K562 (cell line): ENCODE measurements at regions not wholly inside any gene's neighbourhood (a gene's known extent, or its start where the extent isn't known, plus 50 kb on each side); places are given as distances from the start of the nearest gene placed in this dataset.

Experiments
- ATAC-seq: fragments of 200-7000 bp; cut with Tn5 transposase; 3 replicates; pipeline ENCODE4 v1.9.1; 2020; ENCODE audit warnings: moderate library complexity
- BruUV-seq: library from RNA; stranded (reverse); fragments of 400-500 nt; replicated peaks from 2 replicates; lab custom pipeline; 2021; lab: Mats Ljungman, UMichigan
- CTCF ChIA-PET: fragments of 300-600 bp; formaldehyde crosslinking; extraction: SDS; loops from one replicate; lab custom pipeline; 2021; ENCODE audit warnings: low intra/inter-chr PET ratio; lab: Yijun Ruan, JAX
- POLR2A ChIA-PET: fragments of 300-600, 350-650 bp; sonication (Branson Sonifier 250); formaldehyde crosslinking; extraction: SDS; loops from one replicate; lab custom pipeline; 2021; ENCODE audit warnings: antibody characterized with exemption, inconsistent platforms; lab: Yijun Ruan, JAX
- DNase-seq, 4 experiments: peaks; one replicate each; pipeline versions ENCODE4 v3.0.0 to v3.0.0-alpha.2; 2011 to 2018; ENCODE audit warnings: low spot score in 3 of 4, mixed read lengths in 3 of 4; ENCODE audit errors: extremely low read depth in 1 of 4
- FAIRE-seq: peaks from 2 replicates; lab custom pipeline; 2011; peaks lifted over from hg19 to GRCh38; lab: Jason Lieb, UNC
- H2AFZ ChIP-seq: 2 replicates; pipeline ENCODE4 v1.6.0; 2011; ENCODE audit warnings: low read depth, low read length, control low read depth, inconsistent platforms
- H3K27ac ChIP-seq: fragments of 200-600 bp; 3 replicates; pipeline ENCODE4 v1.8.0; 2011; ENCODE audit warnings: low read depth, mild to moderate bottlenecking, control low read depth, inconsistent platforms, low read length, moderate library complexity, mixed read lengths; ENCODE audit errors: extremely low read depth
- H3K27me3 ChIP-seq, 2 experiments: fragments of 300-600 bp in 1 of 2; 2 replicates in 1 of 2; 3 replicates in 1 of 2; pipeline versions ENCODE4 v1.6.0 to v1.8.0; 2011; ENCODE audit warnings: inconsistent platforms in 2 of 2, low read length in 2 of 2, mild to moderate bottlenecking in 1 of 2, mixed read lengths in 1 of 2, moderate library complexity in 1 of 2; ENCODE audit not compliant: control insufficient read depth in 2 of 2, insufficient read depth in 2 of 2
- H3K36me3 ChIP-seq: fragments of 300-600 bp; 3 replicates; pipeline ENCODE4 v1.8.0; 2011; ENCODE audit warnings: mild to moderate bottlenecking, low read length, inconsistent platforms; ENCODE audit not compliant: control insufficient read depth, insufficient read depth
- H3K4me1 ChIP-seq, 2 experiments: fragments of 200-600 bp in 1 of 2; replicated peaks in 1 of 2; 2 replicates in 1 of 2; 3 replicates in 1 of 2; pipeline versions ENCODE4 v1.5.1 to v1.8.0; 2011; ENCODE audit warnings: inconsistent platforms in 2 of 2, low read length in 2 of 2, mild to moderate bottlenecking in 1 of 2, mixed read lengths in 1 of 2, moderate library complexity in 1 of 2; ENCODE audit not compliant: control insufficient read depth in 2 of 2, insufficient read depth in 2 of 2
- H3K4me2 ChIP-seq: 2 replicates; pipeline ENCODE4 v1.6.1; 2011; ENCODE audit warnings: low read length, control low read depth, inconsistent platforms, mixed read lengths; ENCODE audit not compliant: insufficient read depth
- H3K4me3 ChIP-seq: fragments of 200-600 bp; sonication (generic), shearing (Covaris generic); 2 replicates; pipeline ENCODE4 v1.5.1; 2016; ENCODE audit warnings: control low read depth, inconsistent platforms
- H3K79me2 ChIP-seq: fragments of 200-600 bp; 3 replicates; pipeline ENCODE4 v1.8.0; 2011; ENCODE audit warnings: low read length, inconsistent platforms; ENCODE audit not compliant: control insufficient read depth, insufficient read depth
- H3K9ac ChIP-seq, 2 experiments: 2 replicates each; pipeline versions ENCODE4 v1.6.0 to v1.6.1; 2011; ENCODE audit warnings: low read depth in 2 of 2, low read length in 2 of 2, control low read depth in 1 of 2, inconsistent platforms in 1 of 2, mild to moderate bottlenecking in 1 of 2, mixed read lengths in 1 of 2; ENCODE audit not compliant: insufficient read depth in 1 of 2
- H3K9me1 ChIP-seq: one replicate; pipeline ENCODE4 v1.6.0; 2011; ENCODE audit warnings: inconsistent platforms, mild to moderate bottlenecking, low read length, moderate library complexity; ENCODE audit not compliant: control insufficient read depth, insufficient read depth
- H3K9me3 ChIP-seq: replicated peaks from 2 replicates; pipeline ENCODE4 v1.5.1; 2011; ENCODE audit warnings: low read depth, low read length, inconsistent platforms; ENCODE audit not compliant: control insufficient read depth, insufficient read depth
- H4K20me1 ChIP-seq: replicated peaks from 2 replicates; pipeline ENCODE4 v1.6.1; 2011; ENCODE audit warnings: low read length, inconsistent platforms, mixed read lengths; ENCODE audit not compliant: control insufficient read depth, insufficient read depth
- CBX2 ChIP-seq: fragments of 200-600 bp; sonication (generic); IDR thresholded peaks from one replicate; pipeline ENCODE4 v1.6.1; 2012; ENCODE audit warnings: mild to moderate bottlenecking, low read length, inconsistent platforms; ENCODE audit not compliant: insufficient read depth, poor library complexity, severe bottlenecking
- CHD2 ChIP-seq: IDR thresholded peaks from 2 replicates; pipeline ENCODE4 v1.6.1; 2011; ENCODE audit warnings: low read depth, low read length
- FOXJ3 ChIP-seq: sonication (generic); formaldehyde crosslinking; IDR thresholded peaks from 2 replicates; pipeline ENCODE4 v1.4.0; 2020; ENCODE audit warnings: mild to moderate bottlenecking, missing genetic modification reagents
- HOXB6 ChIP-seq: fragments of 250-450 bp; sonication (Bioruptor Pico); IDR thresholded peaks from 2 replicates; pipeline ENCODE4 v1.5.1; 2022; ENCODE audit warnings: mild to moderate bottlenecking, borderline replicate concordance
- JUN ChIP-seq, 2 experiments: sonication (generic) in 1 of 2; formaldehyde crosslinking in 1 of 2; IDR thresholded peaks; 2 replicates each; pipeline versions ENCODE4 v1.6.1 to v1.8.0; 2012 to 2022; ENCODE audit warnings: borderline replicate concordance in 2 of 2, mild to moderate bottlenecking in 2 of 2, improper control_type of control experiment in 1 of 2, low read depth in 1 of 2, low read length in 1 of 2, missing genetic modification reagents in 1 of 2
- SMAD4 ChIP-seq: fragments of 250-450 bp; sonication (Bioruptor Pico); conservative IDR thresholded peaks from 2 replicates; pipeline ENCODE4 v1.8.0; 2021; ENCODE audit warnings: inconsistent platforms, mild to moderate bottlenecking, moderate library complexity
- TRIM28 ChIP-seq: fragments of 450-650 bp; IDR thresholded peaks from 2 replicates; pipeline ENCODE4 v1.6.1; 2017
- ZNF12 ChIP-seq: sonication (generic); formaldehyde crosslinking; IDR thresholded peaks from 2 replicates; pipeline ENCODE4 v1.4.0; 2020; ENCODE audit warnings: mild to moderate bottlenecking, missing genetic modification reagents
- ZNF134 ChIP-seq: fragments of 250-450 bp; sonication (Bioruptor Pico); conservative IDR thresholded peaks from 2 replicates; pipeline ENCODE4 v1.4.0; 2020
- ZNF444 ChIP-seq: fragments of 250-450 bp; sonication (Bioruptor Pico); IDR thresholded peaks from 2 replicates; pipeline ENCODE4 v1.4.0; 2020; ENCODE audit warnings: mild to moderate bottlenecking, moderate library complexity
- WGBS: fragments of 100-300 bp; shearing (Covaris generic); methylation state at CpG from one replicate; pipeline ENCODE4 v1.1.6; 2016; ENCODE audit warnings: low coverage, mixed read lengths; ENCODE audit not compliant: insufficient coverage; ENCODE audit errors: missing lambda C conversion rate; 5-methylcytosine and 5-hydroxymethylcytosine counted together
- in situ Hi-C: fragments of 300-500 bp; cut with MboI; formaldehyde crosslinking; loops from 4 replicates; pipeline ENCODE4 v1.15.0; 2018; ENCODE audit warnings: inconsistent platforms, mixed read lengths
- intact Hi-C: fragments of 100-400 bp; cut with micrococcal nuclease; formaldehyde crosslinking; loops from 2 replicates; pipeline ENCODE4 v1.14.2; 2022
- TF ChIP-seq, protein P1 (sequence below): fragments of 250-450 bp; sonication (Bioruptor Pico); IDR thresholded peaks from 2 replicates; pipeline ENCODE4 v1.8.0; 2022; ENCODE audit warnings: inconsistent platforms
- TF ChIP-seq, protein P2 (sequence below): sonication (generic); formaldehyde crosslinking; IDR thresholded peaks from 2 replicates; pipeline ENCODE4 v1.8.1; 2023; ENCODE audit warnings: mild to moderate bottlenecking, missing genetic modification reagents
- TF ChIP-seq, protein P3 (sequence below): sonication (generic); formaldehyde crosslinking; IDR thresholded peaks from 2 replicates; pipeline ENCODE4 v1.8.1; 2023; ENCODE audit warnings: mild to moderate bottlenecking, missing genetic modification reagents
- TF ChIP-seq, protein P4 (sequence below): fragments of 450-650 bp; IDR thresholded peaks from 2 replicates; pipeline ENCODE4 v1.6.1; 2016
- TF ChIP-seq, protein P5 (sequence below): fragments of 450-650 bp; formaldehyde crosslinking; IDR thresholded peaks from 2 replicates; pipeline ENCODE4 v1.4.0; 2020; ENCODE audit warnings: mild to moderate bottlenecking, moderate library complexity

DNA sequence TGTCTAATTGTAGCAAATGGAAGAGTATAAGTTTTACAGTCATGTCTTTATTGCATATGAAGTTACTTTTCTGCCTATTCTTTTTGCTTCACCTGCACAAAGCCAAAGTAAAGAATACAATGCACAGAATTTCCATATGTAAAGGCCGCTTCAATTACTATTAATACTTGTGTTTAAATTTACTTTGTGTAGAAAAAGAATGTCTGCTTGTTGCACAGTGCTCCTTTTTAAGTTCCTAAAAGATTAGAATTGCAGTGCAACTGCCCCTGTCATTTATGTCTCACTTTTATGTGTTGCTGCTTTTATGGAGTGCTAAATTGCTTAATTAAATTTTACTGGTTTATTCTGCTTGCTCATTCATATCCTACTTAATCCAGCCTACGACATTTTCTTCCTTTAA is 830.5 kb downstream of the PDHA2 start:
- H3K4me1 ChIP-seq: no peaks in the 10 kb centered on the region
- BruUV-seq: no TSS peak
- H3K79me2 ChIP-seq: no peaks in the 10 kb centered on the region
- H2AFZ ChIP-seq: no peak overlapping the region
- H3K4me2 ChIP-seq: no peak overlapping the region
- WGBS: 3% methylated on average over 2 of the region's 2 CpGs
- no peaks in the 10 kb centered on the region for H3K36me3 ChIP-seq
- no peak for DNase-seq
- ATAC-seq: no peak
- no peak overlapping the region for H3K9ac ChIP-seq
- H3K9me3 ChIP-seq: no peaks in the 10 kb centered on the region
- POLR2A ChIA-PET: no interaction called here
- TF ChIP-seq JUN (IDR thresholded peaks at IDR 0.05; ENCODE audit: borderline replicate concordance, low read depth, low read length) (no peak), JUN (CRISPR knock-in tag; IDR thresholded peaks at IDR 0.05; ENCODE audit: borderline replicate concordance) (no peak), SMAD4 (CRISPR knock-in tag) (no peak), CHD2 (no peak), ZNF12 (CRISPR knock-in tag) (no peak), CBX2 (no peak), TRIM28 (no peak), HOXB6 (CRISPR knock-in tag) (no peak), FOXJ3 (CRISPR knock-in tag) (no peak), ZNF134 (CRISPR knock-in tag) (no peak), ZNF444 (CRISPR knock-in tag) (no peak)
- TF ChIP-seq, protein P1, sequence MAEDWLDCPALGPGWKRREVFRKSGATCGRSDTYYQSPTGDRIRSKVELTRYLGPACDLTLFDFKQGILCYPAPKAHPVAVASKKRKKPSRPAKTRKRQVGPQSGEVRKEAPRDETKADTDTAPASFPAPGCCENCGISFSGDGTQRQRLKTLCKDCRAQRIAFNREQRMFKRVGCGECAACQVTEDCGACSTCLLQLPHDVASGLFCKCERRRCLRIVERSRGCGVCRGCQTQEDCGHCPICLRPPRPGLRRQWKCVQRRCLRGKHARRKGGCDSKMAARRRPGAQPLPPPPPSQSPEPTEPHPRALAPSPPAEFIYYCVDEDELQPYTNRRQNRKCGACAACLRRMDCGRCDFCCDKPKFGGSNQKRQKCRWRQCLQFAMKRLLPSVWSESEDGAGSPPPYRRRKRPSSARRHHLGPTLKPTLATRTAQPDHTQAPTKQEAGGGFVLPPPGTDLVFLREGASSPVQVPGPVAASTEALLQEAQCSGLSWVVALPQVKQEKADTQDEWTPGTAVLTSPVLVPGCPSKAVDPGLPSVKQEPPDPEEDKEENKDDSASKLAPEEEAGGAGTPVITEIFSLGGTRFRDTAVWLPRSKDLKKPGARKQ (CRISPR knock-in tag): no peak
- TF ChIP-seq, protein P2, sequence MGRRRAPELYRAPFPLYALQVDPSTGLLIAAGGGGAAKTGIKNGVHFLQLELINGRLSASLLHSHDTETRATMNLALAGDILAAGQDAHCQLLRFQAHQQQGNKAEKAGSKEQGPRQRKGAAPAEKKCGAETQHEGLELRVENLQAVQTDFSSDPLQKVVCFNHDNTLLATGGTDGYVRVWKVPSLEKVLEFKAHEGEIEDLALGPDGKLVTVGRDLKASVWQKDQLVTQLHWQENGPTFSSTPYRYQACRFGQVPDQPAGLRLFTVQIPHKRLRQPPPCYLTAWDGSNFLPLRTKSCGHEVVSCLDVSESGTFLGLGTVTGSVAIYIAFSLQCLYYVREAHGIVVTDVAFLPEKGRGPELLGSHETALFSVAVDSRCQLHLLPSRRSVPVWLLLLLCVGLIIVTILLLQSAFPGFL (CRISPR knock-in tag): no peak
- TF ChIP-seq, protein P3, sequence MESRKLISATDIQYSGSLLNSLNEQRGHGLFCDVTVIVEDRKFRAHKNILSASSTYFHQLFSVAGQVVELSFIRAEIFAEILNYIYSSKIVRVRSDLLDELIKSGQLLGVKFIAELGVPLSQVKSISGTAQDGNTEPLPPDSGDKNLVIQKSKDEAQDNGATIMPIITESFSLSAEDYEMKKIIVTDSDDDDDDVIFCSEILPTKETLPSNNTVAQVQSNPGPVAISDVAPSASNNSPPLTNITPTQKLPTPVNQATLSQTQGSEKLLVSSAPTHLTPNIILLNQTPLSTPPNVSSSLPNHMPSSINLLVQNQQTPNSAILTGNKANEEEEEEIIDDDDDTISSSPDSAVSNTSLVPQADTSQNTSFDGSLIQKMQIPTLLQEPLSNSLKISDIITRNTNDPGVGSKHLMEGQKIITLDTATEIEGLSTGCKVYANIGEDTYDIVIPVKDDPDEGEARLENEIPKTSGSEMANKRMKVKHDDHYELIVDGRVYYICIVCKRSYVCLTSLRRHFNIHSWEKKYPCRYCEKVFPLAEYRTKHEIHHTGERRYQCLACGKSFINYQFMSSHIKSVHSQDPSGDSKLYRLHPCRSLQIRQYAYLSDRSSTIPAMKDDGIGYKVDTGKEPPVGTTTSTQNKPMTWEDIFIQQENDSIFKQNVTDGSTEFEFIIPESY (CRISPR knock-in tag): no peak
- TF ChIP-seq, protein P4, sequence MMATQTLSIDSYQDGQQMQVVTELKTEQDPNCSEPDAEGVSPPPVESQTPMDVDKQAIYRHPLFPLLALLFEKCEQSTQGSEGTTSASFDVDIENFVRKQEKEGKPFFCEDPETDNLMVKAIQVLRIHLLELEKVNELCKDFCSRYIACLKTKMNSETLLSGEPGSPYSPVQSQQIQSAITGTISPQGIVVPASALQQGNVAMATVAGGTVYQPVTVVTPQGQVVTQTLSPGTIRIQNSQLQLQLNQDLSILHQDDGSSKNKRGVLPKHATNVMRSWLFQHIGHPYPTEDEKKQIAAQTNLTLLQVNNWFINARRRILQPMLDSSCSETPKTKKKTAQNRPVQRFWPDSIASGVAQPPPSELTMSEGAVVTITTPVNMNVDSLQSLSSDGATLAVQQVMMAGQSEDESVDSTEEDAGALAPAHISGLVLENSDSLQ: no peak
- TF ChIP-seq, protein P5, sequence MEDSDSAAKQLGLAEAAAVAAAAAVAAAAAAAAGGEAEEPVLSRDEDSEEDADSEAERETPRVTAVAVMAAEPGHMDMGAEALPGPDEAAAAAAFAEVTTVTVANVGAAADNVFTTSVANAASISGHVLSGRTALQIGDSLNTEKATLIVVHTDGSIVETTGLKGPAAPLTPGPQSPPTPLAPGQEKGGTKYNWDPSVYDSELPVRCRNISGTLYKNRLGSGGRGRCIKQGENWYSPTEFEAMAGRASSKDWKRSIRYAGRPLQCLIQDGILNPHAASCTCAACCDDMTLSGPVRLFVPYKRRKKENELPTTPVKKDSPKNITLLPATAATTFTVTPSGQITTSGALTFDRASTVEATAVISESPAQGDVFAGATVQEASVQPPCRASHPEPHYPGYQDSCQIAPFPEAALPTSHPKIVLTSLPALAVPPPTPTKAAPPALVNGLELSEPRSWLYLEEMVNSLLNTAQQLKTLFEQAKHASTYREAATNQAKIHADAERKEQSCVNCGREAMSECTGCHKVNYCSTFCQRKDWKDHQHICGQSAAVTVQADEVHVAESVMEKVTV (CRISPR knock-in tag): no peak
- no peaks in the 10 kb centered on the region for H3K9me1 ChIP-seq
- no peak for FAIRE-seq
- no peaks in the 10 kb centered on the region for H3K27me3 ChIP-seq
- intact Hi-C loops (no loop called here), in situ Hi-C loops (no loop called here)
- CTCF ChIA-PET: no interaction called here
- no peak overlapping the region for H3K4me3 ChIP-seq
- H4K20me1 ChIP-seq: no peaks in the 10 kb centered on the region
- H3K27ac ChIP-seq: no peak overlapping the region
